GM21526 (cell line): ENCODE measurements at regions not wholly inside any gene's neighbourhood (a gene's known extent, or its start where the extent isn't known, plus 50 kb on each side); places are given as distances from the start of the nearest gene placed in this dataset.

Experiments used
- ATAC-seq: cut with Tn5 transposase; IDR thresholded peaks from one replicate; pipeline ENCODE4 v1.9.1; 2021; ENCODE audit warnings: moderate library complexity; ENCODE audit not compliant: unreplicated experiment, low FRiP score

GRCh38 chr3:16658004-16658924 is 53.0 kb upstream of the DAZL start:
- no peak for ATAC-seq

GRCh38 chr3:16658925-16659793 is 53.9 kb upstream of the DAZL start:
- no peak for ATAC-seq

GRCh38 chr3:16663854-16664712 is 58.9 kb upstream of the DAZL start:
- ATAC-seq, result no peak

GRCh38 chr3:16665282-16665741 is 60.1 kb upstream of the DAZL start:
- no peak for ATAC-seq

- no peak for ATAC-seq
Measured at GRCh38 chr3:16666206-16666605, 61.0 kb upstream of the DAZL start.

- no peak for ATAC-seq
Measured at GRCh38 chr3:16667633-16668032, 62.4 kb upstream of the DAZL start.

- no peak for ATAC-seq
Measured at GRCh38 chr3:16668776-16669545, 63.7 kb upstream of the DAZL start.

- no peak for ATAC-seq
Measured at GRCh38 chr3:16670191-16670590, 65.0 kb upstream of the DAZL start.

- ATAC-seq, result no peak
Measured at GRCh38 chr3:16671690-16672089, 66.5 kb upstream of the DAZL start.

GRCh38 chr3:16673530-16673929 is 68.3 kb upstream of the DAZL start:
- no peak for ATAC-seq

- no peak for ATAC-seq
Measured at GRCh38 chr3:16675805-16676204, 70.6 kb upstream of the DAZL start.

GRCh38 chr3:16686679-16687078 is 81.5 kb upstream of the DAZL start:
- no peak for ATAC-seq

- ATAC-seq, result no peak
Measured at GRCh38 chr3:16687221-16687620, 82.0 kb upstream of the DAZL start.

- no peak for ATAC-seq
Measured at GRCh38 chr3:16692486-16693344, 87.5 kb upstream of the DAZL start.

- no peak for ATAC-seq
Measured at GRCh38 chr3:16693820-16694219, 88.6 kb upstream of the DAZL start.

- ATAC-seq, result no peak
Measured at GRCh38 chr3:16695710-16696109, 90.5 kb upstream of the DAZL start.

- ATAC-seq, result no peak
Measured at GRCh38 chr3:16697443-16698147, 92.4 kb upstream of the DAZL start.

- no peak for ATAC-seq
Measured at GRCh38 chr3:16700651-16701050, 95.4 kb upstream of the DAZL start.
